UCSD-AML1 (cell line): ENCODE measurements at regions not wholly inside any gene's neighbourhood (a gene's known extent, or its start where the extent isn't known, plus 50 kb on each side); places are given as distances from the start of the nearest gene placed in this dataset.
"Not testable (repeated sequence)": the region's sequence is repeated elsewhere in the genome, so short reads cannot be mapped to it uniquely, and the experiment has no call there.

Experiments
- DNase-seq: peaks from one replicate; lab custom pipeline; 2025; ENCODE audit not compliant: unreplicated experiment; lab: John Stamatoyannopoulos, UW

DNA sequence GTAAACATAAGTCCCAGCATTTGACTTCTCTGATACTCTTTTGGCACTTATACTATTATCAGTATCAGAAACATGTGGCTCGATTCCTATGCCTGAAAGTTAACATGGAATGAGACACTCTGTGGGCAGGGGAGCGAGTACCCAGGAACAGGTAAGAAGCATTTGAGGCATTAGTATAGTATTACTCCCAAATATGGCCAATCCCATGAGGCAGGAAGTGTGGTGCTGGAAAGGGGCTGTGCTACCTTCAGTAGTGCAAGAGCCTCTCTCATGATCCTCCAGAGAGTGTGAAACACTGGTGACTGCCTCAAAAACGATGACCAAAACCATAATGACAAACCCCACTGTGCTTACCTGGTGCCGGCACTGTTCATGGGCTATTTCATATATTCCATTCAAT, 415.1 kb downstream of the SOX11 start:
- no peak for DNase-seq

DNA sequence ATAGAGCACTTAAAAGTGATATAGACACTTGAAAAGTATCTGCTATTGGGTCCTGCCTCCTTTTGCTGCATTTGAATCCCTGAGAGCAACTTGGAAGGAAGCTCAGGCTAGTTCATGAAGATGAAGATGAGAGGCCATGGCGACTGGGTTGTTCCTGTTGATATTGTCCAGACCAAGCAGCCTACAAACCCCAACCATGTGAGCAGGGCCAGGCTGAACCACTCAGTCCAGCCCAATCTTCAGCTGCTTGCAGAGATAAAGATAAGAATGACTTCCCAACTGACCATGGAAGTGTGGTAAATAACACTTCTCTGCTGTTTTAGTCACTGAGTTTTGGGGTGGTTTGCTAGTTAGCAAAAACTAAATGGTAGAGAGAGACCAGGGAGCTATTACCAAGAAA, 417.6 kb downstream of the SOX11 start:
- DNase-seq, result no peak

DNA sequence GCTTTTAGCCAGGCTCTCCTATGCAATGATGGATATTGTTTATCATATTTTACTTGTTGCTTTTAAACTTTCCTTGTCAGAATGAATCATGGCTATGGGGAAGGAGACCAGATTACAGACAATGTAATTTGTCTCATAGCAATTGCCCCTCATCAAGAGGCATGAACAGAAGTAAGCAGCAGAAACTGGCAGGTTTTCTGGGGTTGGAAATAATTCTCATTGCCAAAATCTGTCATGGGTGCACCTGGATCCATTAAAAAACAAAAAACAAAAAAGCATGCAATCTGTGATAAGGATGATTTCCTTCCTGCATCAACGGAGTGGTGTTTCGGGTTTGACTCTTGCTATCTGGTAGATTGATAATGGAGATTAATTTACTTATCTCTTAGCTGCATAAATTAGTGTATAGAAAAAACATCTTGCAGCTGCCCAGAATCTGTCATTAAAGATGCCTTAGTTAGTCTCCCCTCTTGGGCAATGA, 419.6 kb downstream of the SOX11 start:
- no peak for DNase-seq

DNA sequence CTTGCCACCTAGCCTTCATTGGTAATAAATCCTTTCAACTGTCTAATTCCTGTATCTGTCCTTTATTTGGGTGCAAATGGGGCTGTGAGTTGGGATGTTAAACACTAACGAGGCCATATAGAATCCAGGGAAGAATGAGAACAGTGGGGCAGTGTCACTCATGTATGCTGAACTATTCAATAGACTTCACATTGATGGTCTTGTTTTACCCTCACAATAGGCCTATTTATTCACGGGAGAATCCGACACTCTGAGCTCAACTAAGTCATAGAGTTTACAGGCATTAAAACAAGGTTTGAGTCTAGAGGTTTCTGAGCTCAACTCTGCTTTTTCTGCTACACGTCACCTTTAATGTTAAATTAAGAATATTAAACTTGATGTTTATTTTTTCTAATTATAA, 421.6 kb downstream of the SOX11 start:
- no peak for DNase-seq

DNA sequence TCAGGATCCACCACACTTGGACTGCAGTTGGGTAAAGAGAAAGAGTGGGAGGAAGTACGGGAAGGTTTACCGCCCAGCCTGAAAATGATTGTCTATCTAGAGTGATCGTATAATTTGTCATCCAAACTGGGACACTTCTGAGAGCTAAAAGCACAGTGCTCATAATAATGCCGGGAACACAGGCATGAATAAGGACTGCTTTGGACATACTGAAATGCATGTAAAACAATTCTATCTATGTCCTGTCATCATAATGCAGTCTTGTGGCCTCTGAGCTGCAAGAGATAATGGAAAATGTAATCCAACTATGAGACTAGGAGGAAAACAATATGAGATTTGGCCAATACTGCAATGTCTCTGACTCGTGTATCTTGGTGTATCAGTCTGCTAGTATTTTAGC, 435.5 kb downstream of the SOX11 start:
- no peak for DNase-seq

DNA sequence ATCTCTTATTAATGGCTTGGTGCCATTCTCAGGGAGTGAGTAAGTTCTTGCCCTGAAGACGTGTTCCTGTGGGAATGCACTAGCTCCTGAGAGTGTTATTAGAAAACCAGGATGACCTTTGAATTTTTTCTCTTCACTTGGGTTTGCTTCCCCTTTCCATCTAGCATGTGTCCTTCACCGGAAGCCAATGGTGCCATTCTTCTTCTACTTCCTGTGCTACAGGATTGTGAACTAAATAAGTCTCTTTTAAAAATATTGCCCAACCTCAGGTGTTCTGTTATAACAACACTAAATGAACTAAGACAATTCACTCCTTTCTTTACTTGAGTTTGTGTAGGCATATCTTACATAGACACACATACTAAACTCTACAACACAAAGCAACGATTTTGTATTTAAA, 447.0 kb downstream of the SOX11 start:
- no peak for DNase-seq

DNA sequence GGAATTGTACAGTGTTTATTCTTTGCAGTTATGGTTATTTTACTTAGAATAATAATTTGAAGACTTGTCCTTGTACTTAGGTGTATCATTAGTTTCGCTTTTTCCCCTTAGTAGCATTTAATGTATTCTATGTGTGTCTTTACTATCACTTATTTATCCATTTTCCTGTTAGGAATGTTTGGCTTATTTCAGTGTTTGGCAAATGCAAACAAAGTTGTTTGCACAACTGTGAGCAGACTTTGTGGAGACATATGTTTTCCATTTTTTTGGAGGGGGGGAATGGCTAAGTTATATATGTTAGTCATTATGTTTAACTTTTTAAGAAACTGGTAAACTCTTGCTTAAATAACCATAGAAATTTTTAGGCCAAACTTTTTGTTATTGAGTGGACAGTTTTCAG, 447.7 kb downstream of the SOX11 start:
- no peak for DNase-seq

DNA sequence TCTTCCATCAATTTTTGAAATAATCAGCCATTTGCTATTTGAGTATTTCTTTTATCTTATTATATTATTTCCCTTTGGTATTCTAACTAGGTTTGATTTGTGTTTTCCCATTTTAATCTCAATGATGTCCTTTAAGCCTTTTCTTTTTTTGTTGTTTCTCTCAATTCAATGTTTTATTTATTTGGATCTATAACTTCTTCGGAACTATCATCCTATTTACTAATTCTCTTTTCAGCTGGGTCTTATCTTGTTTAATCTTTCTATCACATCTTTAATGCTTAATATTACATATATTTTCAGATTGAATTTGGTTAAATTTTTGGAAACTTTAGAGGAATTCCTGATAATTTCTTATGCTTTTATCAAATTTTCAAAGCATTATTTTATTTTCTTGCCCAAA, 448.3 kb downstream of the SOX11 start:
- no peak for DNase-seq

DNA sequence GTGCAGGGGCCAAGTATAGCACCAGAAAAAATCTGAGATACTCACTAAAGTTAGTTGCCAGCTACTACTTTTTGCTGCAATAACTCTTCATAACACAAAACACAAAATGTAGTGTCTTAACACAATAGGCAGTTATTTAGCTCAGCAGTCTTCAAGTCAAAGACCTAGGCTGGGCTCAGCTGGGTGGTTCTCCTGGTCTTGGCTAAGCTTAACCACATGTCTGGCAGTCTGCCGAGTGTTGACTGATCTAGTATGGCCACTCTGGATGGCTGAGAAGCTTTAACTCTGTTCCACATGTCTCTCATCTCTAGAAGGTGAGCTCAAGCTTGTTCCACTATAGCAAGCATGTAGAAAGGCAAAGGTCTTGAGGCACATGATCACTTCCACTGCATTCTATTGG, 451.6 kb downstream of the SOX11 start:
- DNase-seq, result no peak

DNA sequence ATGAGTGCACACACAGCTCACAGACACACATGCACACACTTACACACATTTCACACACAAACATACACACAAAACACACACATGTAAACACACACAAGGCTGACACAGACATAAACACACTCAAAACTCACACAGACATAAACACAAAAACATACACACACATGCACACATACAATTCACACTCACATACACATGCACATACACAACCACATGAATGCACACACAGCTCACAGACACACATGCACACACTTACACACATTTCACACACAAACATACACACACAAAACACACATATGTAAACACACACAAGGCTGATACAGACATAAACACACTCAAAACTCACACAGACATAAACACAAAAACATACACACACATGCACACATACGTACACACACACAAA, 455.0 kb downstream of the SOX11 start:
- not testable (repeated sequence) for DNase-seq

DNA sequence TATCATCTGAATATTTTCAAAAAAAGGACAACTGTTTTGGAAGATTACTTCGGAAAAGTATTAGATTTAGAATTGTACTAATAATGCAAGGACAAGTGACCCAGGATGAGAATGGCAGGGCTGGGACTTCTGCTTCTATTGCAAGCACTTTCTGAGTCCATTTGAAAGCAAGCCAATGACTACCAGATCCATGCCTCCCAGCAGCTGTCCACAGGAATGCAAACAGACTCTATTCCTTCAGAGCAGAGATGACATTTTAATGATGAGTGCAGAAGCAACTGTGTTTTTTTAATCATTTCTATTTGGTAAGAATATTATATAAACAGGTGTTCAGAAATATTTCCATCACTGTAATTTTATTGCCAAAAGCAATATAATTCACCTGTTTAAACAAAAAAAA, 456.7 kb downstream of the SOX11 start:
- DNase-seq, result no peak

DNA sequence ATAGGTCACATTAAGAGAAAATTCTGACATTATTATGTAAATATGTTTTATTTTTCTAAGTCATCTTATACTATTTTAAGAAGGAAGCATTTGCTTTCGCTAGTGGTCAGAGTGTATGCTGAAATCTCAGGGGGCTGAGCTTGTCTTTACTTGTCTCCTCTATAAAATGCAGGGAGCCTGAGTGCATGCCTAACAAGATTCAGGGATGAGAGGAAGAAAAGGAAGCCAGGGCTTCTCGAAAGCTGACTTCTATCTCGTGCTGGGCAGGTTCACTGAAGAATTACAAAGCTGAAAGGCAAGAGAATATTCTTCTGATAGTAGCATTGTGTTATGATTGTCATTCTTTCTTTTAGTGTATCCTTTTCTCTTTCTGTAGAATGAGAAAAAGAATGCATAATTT, 467.4 kb downstream of the SOX11 start:
- no peak for DNase-seq

DNA sequence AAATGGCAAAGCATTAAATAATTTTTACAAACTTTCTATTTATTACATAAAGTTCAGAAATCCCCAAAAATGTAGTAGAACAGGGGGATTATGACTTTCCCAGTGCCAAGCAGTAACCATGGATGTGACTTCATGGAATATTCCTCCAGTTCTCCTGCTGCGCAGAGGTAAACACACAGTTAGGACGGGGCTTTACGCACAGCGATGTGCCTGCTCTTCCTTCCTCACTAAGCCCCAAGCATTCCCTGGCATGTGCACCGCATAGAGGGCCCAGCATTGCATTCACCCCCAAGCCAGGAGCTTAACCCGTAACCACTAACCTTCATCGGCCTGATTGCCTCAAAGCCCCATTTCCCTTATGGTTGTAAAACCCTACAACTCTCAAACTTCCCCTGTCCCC, 471.7 kb downstream of the SOX11 start:
- DNase-seq, result no peak

DNA sequence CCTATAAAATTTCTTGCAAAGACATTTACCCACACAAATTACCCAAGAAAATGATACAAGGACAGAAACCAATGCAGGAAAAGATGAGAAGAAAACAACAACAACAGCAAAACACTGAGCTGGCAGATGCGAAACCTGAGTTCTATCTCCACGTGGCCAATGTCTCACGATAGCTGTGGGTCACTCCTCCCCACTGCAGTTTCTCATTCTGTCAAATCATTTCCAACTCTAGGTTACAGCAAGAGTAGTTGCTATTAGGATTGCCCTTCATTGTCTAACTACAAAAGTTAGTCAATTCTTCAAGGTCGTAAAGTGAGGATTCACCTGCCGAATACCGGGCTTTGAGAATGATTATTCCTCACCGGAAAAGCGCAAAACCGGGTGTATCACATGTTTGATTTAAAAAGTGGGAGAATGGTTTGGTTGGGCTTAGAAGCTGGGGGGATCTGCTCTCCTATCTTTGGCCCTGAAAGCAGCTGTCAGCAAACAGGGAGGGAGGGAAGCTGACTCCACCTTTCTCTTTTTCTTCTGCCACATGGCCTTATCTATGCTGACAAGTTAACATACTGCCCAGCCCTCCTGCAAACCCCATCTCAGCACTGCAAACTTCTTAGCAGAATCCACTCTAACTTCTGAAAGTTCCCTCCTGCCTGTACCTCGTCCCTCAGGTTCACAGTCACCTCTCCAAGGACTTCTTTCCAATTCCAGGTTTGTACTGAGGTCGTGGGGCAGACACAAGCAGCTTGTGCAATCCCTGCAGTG, 473.0 kb downstream of the SOX11 start:
- DNase-seq, result no peak

DNA sequence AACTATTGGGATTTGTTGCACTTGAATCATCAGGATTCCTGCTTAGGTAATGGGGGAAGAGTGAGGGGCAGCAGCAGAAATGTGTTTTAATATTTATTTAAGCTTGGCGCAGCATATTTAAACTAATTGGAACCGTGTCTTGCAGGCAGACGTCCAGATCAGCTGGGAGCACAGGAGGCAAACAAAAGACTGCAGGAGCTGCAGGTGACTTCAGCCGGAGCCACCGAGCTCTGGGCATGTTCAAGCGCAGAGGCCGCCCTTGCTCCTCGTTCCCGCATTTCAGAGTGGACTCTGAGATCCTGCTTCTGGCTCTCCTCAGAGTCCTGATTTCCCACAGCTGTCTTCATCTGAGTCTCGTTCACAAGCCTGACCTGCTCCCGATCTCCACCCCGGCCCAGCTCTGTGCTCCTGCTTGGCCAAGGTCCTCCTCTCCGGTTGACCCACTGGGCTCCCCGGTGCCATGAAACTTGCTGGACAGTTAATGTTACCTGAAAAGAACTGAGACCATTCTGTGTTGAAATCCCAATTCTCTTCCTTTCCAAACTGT, 475.5 kb downstream of the SOX11 start:
- no peak for DNase-seq

DNA sequence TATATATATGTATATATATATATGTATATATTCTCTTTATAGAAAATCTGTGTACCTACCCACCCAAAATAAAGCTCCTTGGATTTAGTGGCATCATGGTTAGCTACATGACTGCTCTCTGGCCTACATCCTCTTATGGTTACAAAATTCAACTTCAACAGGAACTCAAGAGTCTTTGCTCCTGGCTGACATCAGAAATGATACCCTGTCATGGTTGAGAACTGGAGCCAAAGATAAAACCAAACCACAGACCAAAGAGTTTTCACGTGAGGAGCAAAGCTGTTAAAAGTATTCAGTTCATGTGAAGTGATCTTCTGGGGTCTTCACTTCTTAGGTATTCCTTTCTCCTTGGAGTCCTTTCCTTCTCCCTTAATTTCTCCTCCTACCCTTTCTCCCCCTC, 476.3 kb downstream of the SOX11 start:
- DNase-seq, result no peak

DNA sequence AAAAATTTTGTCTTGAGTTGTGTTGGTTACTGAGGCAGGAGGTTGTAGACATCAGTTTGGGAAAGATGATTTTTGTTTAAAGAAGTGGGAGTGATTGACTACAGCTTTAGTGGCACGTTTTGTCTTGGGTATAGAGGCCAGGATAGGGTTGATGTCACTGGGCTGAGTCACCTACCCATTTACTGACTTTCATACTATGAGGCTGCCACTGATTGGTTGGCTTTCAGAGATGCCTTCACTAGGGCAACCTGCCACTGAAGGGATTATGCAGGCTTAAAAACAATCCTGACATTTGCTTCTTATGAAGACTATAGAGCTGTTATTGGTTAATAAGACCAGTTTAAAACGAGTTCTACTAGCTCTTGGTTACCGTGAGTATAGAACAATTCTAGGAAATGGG, 479.1 kb downstream of the SOX11 start:
- DNase-seq, result no peak

DNA sequence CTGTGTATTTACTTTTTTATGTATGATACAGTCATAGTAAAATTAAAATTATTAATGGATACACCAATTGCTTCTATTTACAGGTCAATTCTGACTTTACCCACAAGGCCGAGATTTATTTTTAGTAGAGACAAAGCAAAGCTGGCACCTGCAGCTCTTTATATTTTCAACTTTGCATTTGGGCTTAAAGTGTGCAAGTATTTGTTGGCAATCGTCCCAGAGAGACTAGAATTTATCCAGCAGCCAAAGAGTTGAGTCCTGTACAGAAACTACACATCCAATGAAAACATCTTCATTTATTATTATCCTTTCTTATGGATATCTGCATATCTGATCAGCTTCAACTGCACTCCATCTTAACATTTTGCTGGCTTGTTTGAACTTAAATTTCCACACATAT, 485.6 kb downstream of the SOX11 start:
- DNase-seq, result no peak

DNA sequence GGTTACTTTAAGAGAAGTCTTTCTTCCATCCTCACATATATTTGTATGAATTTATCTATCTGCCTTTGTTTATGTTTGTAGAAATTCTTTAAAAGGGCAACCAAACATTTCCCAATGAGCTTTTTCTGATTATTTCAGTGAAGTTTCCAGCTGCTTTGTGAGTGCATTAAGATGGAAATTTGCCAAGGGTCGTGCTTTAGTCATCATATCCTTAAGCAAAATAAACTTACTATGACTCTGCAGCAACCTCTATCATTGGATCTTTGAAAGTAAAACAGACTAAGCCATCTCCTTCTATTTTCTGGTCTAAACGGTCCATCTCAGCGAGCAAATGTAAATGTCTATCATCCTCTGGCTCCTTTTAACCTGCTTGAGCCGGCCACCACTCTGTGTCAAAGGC, 489.3 kb downstream of the SOX11 start:
- DNase-seq, result no peak

DNA sequence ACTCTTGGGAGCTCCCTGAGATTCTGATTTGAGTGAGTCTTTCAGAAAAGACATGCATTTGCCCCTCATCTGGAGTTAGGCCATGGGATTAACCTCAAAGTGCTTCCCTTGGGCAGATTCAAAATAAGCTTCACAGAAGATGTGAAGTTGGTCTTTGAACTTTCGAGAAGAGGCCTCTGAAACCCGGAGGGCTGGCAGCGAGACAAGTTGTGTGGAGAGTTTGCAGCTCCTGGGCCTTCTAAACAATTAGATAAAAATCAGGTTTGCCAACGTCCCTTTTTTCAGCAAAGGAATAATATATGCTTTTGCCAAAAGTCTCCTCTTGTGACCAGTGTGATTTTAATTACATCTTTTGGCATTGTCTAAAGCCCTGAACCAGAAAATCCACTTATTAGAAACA, 489.7 kb downstream of the SOX11 start:
- no peak for DNase-seq

DNA sequence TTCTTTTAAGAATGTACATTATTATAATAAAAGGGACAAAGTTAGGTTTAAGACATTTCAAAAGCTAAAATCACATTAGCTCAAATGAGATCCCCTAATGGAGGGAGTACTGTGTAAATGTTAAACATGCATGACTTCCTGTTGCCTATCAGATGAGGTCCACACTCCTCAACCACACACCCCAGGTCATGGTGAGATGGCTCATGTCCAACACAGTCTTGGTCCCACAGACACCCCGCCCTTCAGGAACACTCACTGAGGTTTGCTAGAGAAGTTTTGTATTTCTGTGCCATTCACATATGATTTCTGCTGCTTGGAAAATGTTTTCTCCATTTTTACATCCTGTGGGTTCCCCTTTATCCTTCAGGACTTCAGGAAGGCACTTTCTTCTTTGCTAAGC, 491.0 kb downstream of the SOX11 start:
- DNase-seq, result no peak

DNA sequence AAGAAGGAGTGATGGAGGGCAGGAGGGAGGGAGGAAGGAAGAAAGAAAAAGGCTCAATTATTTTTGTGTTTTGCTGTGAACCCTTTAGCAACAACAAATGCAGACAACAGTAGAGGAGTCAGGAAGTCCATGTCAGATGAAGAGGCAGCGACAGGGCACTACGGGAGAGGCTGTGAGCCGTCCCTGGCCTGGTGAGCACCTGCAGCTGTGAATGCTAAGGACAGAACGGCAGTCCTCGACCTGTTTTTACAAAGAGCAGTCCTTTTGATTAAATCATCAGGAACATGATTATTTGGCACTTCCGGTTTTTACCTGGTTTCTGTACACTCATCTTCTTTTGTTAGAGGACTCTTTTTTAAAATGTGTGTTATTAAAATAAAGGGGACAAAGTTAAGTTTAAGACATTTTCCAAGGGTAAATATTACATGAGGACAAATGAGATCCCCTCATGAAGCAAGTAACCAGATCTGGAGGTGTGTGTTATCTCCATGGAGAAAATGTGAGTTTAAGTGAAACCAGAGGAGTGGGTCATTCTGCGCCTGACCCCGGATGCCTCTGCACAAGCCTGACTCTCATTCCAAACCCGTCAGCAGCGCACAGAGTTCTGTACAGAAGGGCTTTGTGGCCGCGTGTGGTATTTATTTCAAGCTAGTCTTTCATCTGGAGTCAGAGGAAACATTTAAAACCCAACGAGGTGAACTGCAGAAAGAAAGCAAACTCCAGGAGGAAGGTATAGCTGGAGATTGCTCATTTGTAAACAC, 492.5 kb downstream of the SOX11 start:
- no peak for DNase-seq
